RWPE1 (cell line): ENCODE measurements at regions not wholly inside any gene's neighbourhood (a gene's known extent, or its start where the extent isn't known, plus 50 kb on each side); places are given as distances from the start of the nearest gene placed in this dataset.

ENCODE experiments used
- CTCF ChIA-PET: fragments of 350-600 bp; sonication (Branson Sonifier 250); formaldehyde crosslinking; extraction: SDS; loops from one replicate; lab custom pipeline; 2021; lab: Yijun Ruan, JAX
- POLR2A ChIA-PET: fragments of 400-600 bp; formaldehyde crosslinking; extraction: SDS; loops from one replicate; lab custom pipeline; 2020; ENCODE audit warnings: antibody characterized with exemption; ENCODE audit not compliant: low non-redundant PET; lab: Yijun Ruan, JAX
- DNase-seq: peaks from one replicate; pipeline ENCODE4 v3.0.0; 2012; ENCODE audit warnings: low spot score
- H3K27ac ChIP-seq: fragments of 450-650 bp; 2 replicates; pipeline ENCODE4 v1.5.1; 2017
- CTCF ChIP-seq: fragments of 450-650 bp; conservative IDR thresholded peaks from 2 replicates; pipeline ENCODE4 v1.5.1; 2017; ENCODE audit warnings: low read depth, mild to moderate bottlenecking

- POLR2A ChIA-PET = no interaction called here
- no peak overlapping the region for H3K27ac ChIP-seq
- CTCF ChIA-PET = no interaction called here
- no peak for TF ChIP-seq CTCF
- no peak for DNase-seq
Measured at GRCh38 chr5:2529371-2530092, 221.9 kb downstream of the IRX2 start.

GRCh38 chr5:2525351-2525750, 226.1 kb downstream of the IRX2 start:
- ChIA-PET POLR2A (no interaction called here), CTCF (no interaction called here)
- DNase-seq = no peak
- TF ChIP-seq CTCF = no peak
- H3K27ac ChIP-seq = no peak overlapping the region

DNA sequence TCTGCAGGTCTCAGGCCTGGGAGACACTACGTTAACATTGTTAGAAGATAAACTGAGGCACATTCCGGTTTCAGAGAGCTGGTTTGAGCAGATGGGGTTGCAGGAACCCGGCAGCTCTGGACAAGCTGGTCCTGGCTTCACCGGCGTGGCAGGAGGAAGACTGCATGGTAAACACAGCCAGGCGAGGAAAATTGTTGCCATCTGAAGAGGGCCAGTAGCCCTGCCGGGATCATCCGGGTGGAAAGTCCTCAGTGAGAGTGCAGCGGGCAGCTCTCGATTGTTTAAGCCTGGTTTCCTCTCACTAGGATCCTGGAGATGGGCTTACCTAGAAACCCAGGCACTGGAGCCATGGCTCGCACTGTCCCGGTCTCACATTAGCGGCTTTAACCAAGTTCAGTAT, 226.9 kb downstream of the IRX2 start:
- no peak overlapping the region for H3K27ac ChIP-seq
- no peak for DNase-seq
- no peak for TF ChIP-seq CTCF
- POLR2A ChIA-PET = no interaction called here
- CTCF ChIA-PET = no interaction called here

DNA sequence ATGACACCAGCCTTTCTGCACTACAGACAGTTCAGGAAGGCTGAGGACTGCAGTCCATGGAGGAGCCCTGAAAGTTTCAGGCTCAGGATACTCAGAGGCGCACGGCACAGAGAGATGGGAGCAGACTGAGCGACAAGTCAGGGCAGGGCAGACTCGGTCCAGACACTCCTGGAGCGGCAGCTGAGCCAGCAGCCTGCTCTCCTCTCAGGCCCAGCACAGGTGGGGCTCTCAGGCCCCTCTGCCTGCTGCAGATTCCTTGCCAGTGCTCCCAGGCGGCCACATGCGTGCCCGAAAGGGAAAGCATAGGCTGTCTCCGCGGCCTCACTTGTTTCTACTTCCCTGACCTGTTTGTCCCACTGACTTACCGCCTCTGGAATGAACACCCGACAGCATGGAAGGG, 228.3 kb downstream of the IRX2 start:
- no peak for DNase-seq
- POLR2A ChIA-PET = no interaction called here
- CTCF ChIA-PET = no interaction called here
- no peak for TF ChIP-seq CTCF
- no peak overlapping the region for H3K27ac ChIP-seq

DNA sequence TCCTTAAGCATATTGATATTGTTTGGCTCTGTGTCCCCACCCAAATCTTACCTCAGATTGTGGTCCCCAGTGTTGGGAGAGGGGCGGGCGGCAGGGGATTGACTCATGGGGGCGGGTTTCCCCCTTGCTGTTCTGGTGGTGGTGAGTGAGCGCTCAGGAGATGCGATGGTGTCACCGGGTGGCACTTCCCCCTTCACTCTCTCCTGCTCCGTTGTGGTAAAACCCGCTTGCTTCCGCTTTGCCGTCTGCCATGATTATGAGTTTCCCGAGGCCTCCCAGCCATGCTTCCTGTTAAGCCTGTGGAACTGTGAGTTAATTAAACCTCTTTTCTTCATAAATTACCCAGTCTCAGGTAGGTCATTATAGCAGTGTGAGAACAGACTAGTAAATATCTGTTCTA, 229.1 kb downstream of the IRX2 start:
- no peak for DNase-seq
- H3K27ac ChIP-seq = no peak overlapping the region
- no peak for TF ChIP-seq CTCF
- POLR2A ChIA-PET = no interaction called here
- CTCF ChIA-PET = no interaction called here

DNA sequence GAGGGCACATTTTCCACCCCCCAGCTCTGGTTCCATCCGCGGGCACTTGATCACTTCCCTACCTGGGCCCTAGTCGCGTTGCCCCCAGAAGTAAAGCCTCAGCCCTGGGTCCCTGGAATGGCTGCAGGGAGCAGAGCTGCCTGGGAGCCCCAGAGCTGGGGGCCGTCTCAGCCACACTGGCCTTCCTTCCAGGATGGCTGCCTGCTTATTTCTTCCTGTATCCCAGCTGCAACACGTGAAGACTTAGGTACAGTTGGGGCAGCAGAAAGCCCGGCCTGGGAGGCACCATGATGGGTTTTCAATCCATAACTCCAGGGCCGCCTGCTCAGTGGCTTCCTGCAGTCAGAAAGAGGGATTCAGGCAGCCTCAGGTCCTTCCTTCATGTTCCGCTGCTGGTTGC, 232.3 kb downstream of the IRX2 start:
- H3K27ac ChIP-seq = no peak overlapping the region
- CTCF ChIA-PET = no interaction called here
- no peak for TF ChIP-seq CTCF
- no peak for DNase-seq
- POLR2A ChIA-PET = no interaction called here

GRCh38 chr5:2517451-2517850, 234.0 kb downstream of the IRX2 start:
- POLR2A ChIA-PET = no interaction called here
- CTCF ChIA-PET = interaction anchor here (0.5 kb wide), 2 partner anchors 26 to 106 kb away, joined by 3 to 4 read pairs; no protein-coding TSS in a partner anchor

More at GRCh38 chr5:2517451-2517850, 234.0 kb downstream of the IRX2 start:
- no peak for DNase-seq
- no peak for TF ChIP-seq CTCF
- no peak overlapping the region for H3K27ac ChIP-seq
